ENCODE measurements at regions not wholly inside any gene's neighbourhood (a gene's known extent, or its start where the extent isn't known, plus 50 kb on each side); places are given as distances from the start of the nearest gene placed in this dataset.

- Histone ChIP-seq H3K4me2 (no peak overlapping the region), H3K36me3 (replicated peaks in 1 of 2; ENCODE audit: control insufficient read depth in 1 of 2, insufficient read depth in 2 of 2, low read length in 1 of 2) (peaks cover 0 to 2% of the 10 kb centered on the region in 2 experiments), H3F3A (replicated peaks; ENCODE audit: insufficient read depth) (no peaks in the 10 kb centered on the region), H3K9me3 (no peaks in the 10 kb centered on the region; the same call in 1 of the 2 replicates), H3K27ac (ENCODE audit: low read depth in 2 of 2, low read length in 1 of 2) (no peak overlapping the region), H3K4me3 (ENCODE audit: low read depth in 2 of 2, low read length in 1 of 2) (no peak overlapping the region), H3K9me2 (no peaks in the 10 kb centered on the region), H4K20me1 (ENCODE audit: insufficient read depth) (no peaks in the 10 kb centered on the region), H3K79me2 (ENCODE audit: insufficient read depth) (no peaks in the 10 kb centered on the region), H3K9ac (no peak overlapping the region), H3K27me3 (ENCODE audit: insufficient read depth) (no peaks in the 10 kb centered on the region), H3K4me1 (ENCODE audit: control insufficient read depth in 1 of 2, insufficient read depth in 2 of 2, low read depth in 1 of 2, low read length in 1 of 2) (no peaks in the 10 kb centered on the region; a peak in 2 of 4 replicates), H2AFZ (ENCODE audit: low read depth) (no peak overlapping the region)
- ChIA-PET POLR2A (no interaction called here), CTCF (no interaction called here)
- WGBS (ENCODE audit: low lambda C conversion rate): 64% methylated on average over 8 of the region's 8 CpGs
- no peak for DNase-seq
- TF ChIP-seq, protein P1, sequence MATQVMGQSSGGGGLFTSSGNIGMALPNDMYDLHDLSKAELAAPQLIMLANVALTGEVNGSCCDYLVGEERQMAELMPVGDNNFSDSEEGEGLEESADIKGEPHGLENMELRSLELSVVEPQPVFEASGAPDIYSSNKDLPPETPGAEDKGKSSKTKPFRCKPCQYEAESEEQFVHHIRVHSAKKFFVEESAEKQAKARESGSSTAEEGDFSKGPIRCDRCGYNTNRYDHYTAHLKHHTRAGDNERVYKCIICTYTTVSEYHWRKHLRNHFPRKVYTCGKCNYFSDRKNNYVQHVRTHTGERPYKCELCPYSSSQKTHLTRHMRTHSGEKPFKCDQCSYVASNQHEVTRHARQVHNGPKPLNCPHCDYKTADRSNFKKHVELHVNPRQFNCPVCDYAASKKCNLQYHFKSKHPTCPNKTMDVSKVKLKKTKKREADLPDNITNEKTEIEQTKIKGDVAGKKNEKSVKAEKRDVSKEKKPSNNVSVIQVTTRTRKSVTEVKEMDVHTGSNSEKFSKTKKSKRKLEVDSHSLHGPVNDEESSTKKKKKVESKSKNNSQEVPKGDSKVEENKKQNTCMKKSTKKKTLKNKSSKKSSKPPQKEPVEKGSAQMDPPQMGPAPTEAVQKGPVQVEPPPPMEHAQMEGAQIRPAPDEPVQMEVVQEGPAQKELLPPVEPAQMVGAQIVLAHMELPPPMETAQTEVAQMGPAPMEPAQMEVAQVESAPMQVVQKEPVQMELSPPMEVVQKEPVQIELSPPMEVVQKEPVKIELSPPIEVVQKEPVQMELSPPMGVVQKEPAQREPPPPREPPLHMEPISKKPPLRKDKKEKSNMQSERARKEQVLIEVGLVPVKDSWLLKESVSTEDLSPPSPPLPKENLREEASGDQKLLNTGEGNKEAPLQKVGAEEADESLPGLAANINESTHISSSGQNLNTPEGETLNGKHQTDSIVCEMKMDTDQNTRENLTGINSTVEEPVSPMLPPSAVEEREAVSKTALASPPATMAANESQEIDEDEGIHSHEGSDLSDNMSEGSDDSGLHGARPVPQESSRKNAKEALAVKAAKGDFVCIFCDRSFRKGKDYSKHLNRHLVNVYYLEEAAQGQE (IDR thresholded peaks at IDR 0.05; ENCODE audit: low read depth, low read length): no peak
- TF ChIP-seq EZH2phosphoT487 (IDR thresholded peaks at IDR 0.05; ENCODE audit: borderline replicate concordance, low read depth) (no peak), TCF12 (IDR thresholded peaks at IDR 0.05) (no peak), USF2 (IDR thresholded peaks at IDR 0.05; ENCODE audit: borderline replicate concordance, low read depth, low read length) (no peak), RFX5 (IDR thresholded peaks at IDR 0.05; ENCODE audit: low read length) (no peak), YY1 (IDR thresholded peaks at IDR 0.05; ENCODE audit: low read depth) (no peak), SIN3A (IDR thresholded peaks at IDR 0.05; ENCODE audit: borderline replicate concordance, low read depth, low read length) (no peak), EP300 (IDR thresholded peaks at IDR 0.05; ENCODE audit: borderline replicate concordance in 1 of 2, low read depth in 1 of 2, low read length in 1 of 2) (no peak), FOXJ3 (CRISPR knock-in tag; IDR thresholded peaks at IDR 0.05) (no peak)
Observed at GRCh38 chr6:97656706-97657350, 373.8 kb upstream of the MMS22L start.

- H3K79me2 ChIP-seq (ENCODE audit: insufficient read depth): no peaks in the 10 kb centered on the region
- ChIA-PET CTCF (no interaction called here), POLR2A (no interaction called here)
- no peak for DNase-seq
- H3K36me3 ChIP-seq (replicated peaks in 1 of 2; ENCODE audit: control insufficient read depth in 1 of 2, insufficient read depth in 2 of 2, low read length in 1 of 2): peaks cover 0 to 2% of the 10 kb centered on the region in 2 experiments
- no peak overlapping the region; a peak in 1 of 4 replicates for H3K27ac ChIP-seq (ENCODE audit: low read depth in 2 of 2, low read length in 1 of 2)
- no peaks in the 10 kb centered on the region for H4K20me1 ChIP-seq (ENCODE audit: insufficient read depth)
- no peak overlapping the region for H3K4me2 ChIP-seq
- no peak overlapping the region for H3K9ac ChIP-seq
- no peaks in the 10 kb centered on the region for H3K9me3 ChIP-seq
- H3F3A ChIP-seq (replicated peaks; ENCODE audit: insufficient read depth): no peaks in the 10 kb centered on the region
- no peak overlapping the region for H2AFZ ChIP-seq (ENCODE audit: low read depth)
- no peaks in the 10 kb centered on the region; a peak in 1 of 4 replicates for H3K4me1 ChIP-seq (ENCODE audit: control insufficient read depth in 1 of 2, insufficient read depth in 2 of 2, low read depth in 1 of 2, low read length in 1 of 2)
- H3K9me2 ChIP-seq: no peaks in the 10 kb centered on the region
- H3K4me3 ChIP-seq (ENCODE audit: low read depth in 2 of 2, low read length in 1 of 2): no peak overlapping the region
- H3K27me3 ChIP-seq (ENCODE audit: insufficient read depth): no peaks in the 10 kb centered on the region
- no peak for TF ChIP-seq TCF12 (IDR thresholded peaks at IDR 0.05)
- TF ChIP-seq GABPA (IDR thresholded peaks at IDR 0.05; ENCODE audit: low read depth): no peak
- no peak for TF ChIP-seq NRF1 (IDR thresholded peaks at IDR 0.05; ENCODE audit: low read depth, low read length)
- TF ChIP-seq EP300 (IDR thresholded peaks at IDR 0.05; ENCODE audit: borderline replicate concordance in 1 of 2, low read depth in 1 of 2, low read length in 1 of 2): 0 out of 4 replicates have a peak, but pooled peaks of 1 of the 2 experiments have one; percentile 57
- no peak for TF ChIP-seq POLR2AphosphoS5 (IDR thresholded peaks at IDR 0.05; ENCODE audit: low read depth, low read length)
- no peak for TF ChIP-seq TEAD4 (IDR thresholded peaks at IDR 0.05; ENCODE audit: borderline replicate concordance, insufficient read depth)
- 18% methylated on average over 2 of the region's 2 CpGs for WGBS (ENCODE audit: low lambda C conversion rate)
Observed at GRCh38 chr6:97658090-97658489, 375.1 kb upstream of the MMS22L start.
